Fibroblast of mammary gland (primary cell): ENCODE measurements at regions not wholly inside any gene's neighbourhood (a gene's known extent, or its start where the extent isn't known, plus 50 kb on each side); places are given as distances from the start of the nearest gene placed in this dataset.
A peak's percentile ranks its signal among the peaks of the same experiment; 100 is the strongest.
"Not testable (repeated sequence)": the region's sequence is repeated elsewhere in the genome, so short reads cannot be mapped to it uniquely, and the experiment has no call there.

Experiments used
- DNase-seq: peaks from one replicate; pipeline ENCODE4 v3.0.0-alpha.2; 2010; ENCODE audit warnings: low read depth
- H3K4me3 ChIP-seq: 2 replicates; pipeline ENCODE4 v1.5.1; 2011; ENCODE audit warnings: low read depth, mild to moderate bottlenecking, low read length, moderate library complexity; ENCODE audit not compliant: control insufficient read depth
- CTCF ChIP-seq: conservative IDR thresholded peaks from 2 replicates; pipeline ENCODE4 v1.5.1; 2011; ENCODE audit warnings: low read depth, low read length, inconsistent platforms; ENCODE audit not compliant: control insufficient read depth, insufficient read depth

- peak; percentile 18 for DNase-seq
- H3K4me3 ChIP-seq, result no peak overlapping the region
- peak; percentile 43 for TF ChIP-seq CTCF
These were observed 389.9 kb upstream of the EMCN start for GRCh38 chr4:100907465-100908454.

- no peak overlapping the region for H3K4me3 ChIP-seq
- DNase-seq, result no peak
- no peak for TF ChIP-seq CTCF
These were observed 389.2 kb upstream of the EMCN start for GRCh38 chr4:100906973-100907372.

- DNase-seq, H3K4me3 ChIP-seq: not testable (repeated sequence)
These were observed 383.1 kb upstream of the EMCN start for GRCh38 chr4:100900945-100901344.

GRCh38 chr4:100900134-100900533 is 382.3 kb upstream of the EMCN start:
- DNase-seq, result no peak
- no peak overlapping the region for H3K4me3 ChIP-seq
- TF ChIP-seq CTCF, result no peak

- H3K4me3 ChIP-seq, result no peak overlapping the region
These were observed 381.0 kb upstream of the EMCN start for GRCh38 chr4:100898844-100899243.

GRCh38 chr4:100895556-100896197 is 377.9 kb upstream of the EMCN start:
- peak; percentile 12 for DNase-seq
- H3K4me3 ChIP-seq, result peak overlapping the region; percentile 12
- no peak for TF ChIP-seq CTCF

More at GRCh38 chr4:100898844-100899243, 381.0 kb upstream of the EMCN start:
- no peak for DNase-seq
- TF ChIP-seq CTCF, result no peak

- no peak for DNase-seq
- TF ChIP-seq CTCF, result no peak
- no peak overlapping the region for H3K4me3 ChIP-seq
These were observed 376.6 kb upstream of the EMCN start for GRCh38 chr4:100894339-100894870.
